GM23338 (cell line): ENCODE measurements at regions not wholly inside any gene's neighbourhood (a gene's known extent, or its start where the extent isn't known, plus 50 kb on each side); places are given as distances from the start of the nearest gene placed in this dataset.

Source experiments
- ATAC-seq: fragments of 200-7000 bp; cut with Tn5 transposase; 3 replicates; pipeline ENCODE4 v1.9.1; 2020
- DNase-seq: peaks from one replicate; pipeline ENCODE4 v3.0.0-alpha.2; 2015; ENCODE audit warnings: low spot score
- H2AFZ ChIP-seq: fragments of 200-600 bp; sonication (generic); 2 replicates; pipeline ENCODE4 v1.8.0; 2016; ENCODE audit warnings: antibody characterized with exemption, mild to moderate bottlenecking, moderate library complexity
- H3F3A ChIP-seq: fragments of 200-600 bp; sonication (generic); replicated peaks from 2 replicates; pipeline ENCODE4 v1.8.0; 2017; ENCODE audit warnings: antibody characterized with exemption, mixed run types, low read depth
- H3K27ac ChIP-seq: fragments of 200-600 bp; sonication (generic); 2 replicates; pipeline ENCODE4 v1.6.1; 2016; ENCODE audit warnings: low read depth
- H3K27me3 ChIP-seq: fragments of 200-600 bp; sonication (generic); 2 replicates; pipeline ENCODE4 v1.8.0; 2016; ENCODE audit warnings: mild to moderate bottlenecking, mixed run types, moderate library complexity; ENCODE audit not compliant: insufficient read depth
- H3K36me3 ChIP-seq: fragments of 200-600 bp; sonication (generic); 2 replicates; pipeline ENCODE4 v1.8.0; 2016; ENCODE audit warnings: mild to moderate bottlenecking; ENCODE audit not compliant: insufficient read depth
- H3K4me1 ChIP-seq: fragments of 200-600 bp; sonication (generic); 2 replicates; pipeline ENCODE4 v1.8.0; 2016; ENCODE audit warnings: mild to moderate bottlenecking, moderate library complexity; ENCODE audit not compliant: insufficient read depth
- H3K4me2 ChIP-seq: fragments of 200-600 bp; sonication (generic); 2 replicates; pipeline ENCODE4 v1.7.1; 2017; ENCODE audit warnings: mixed run types
- H3K4me3 ChIP-seq: fragments of 200-600 bp; sonication (generic); 2 replicates; pipeline ENCODE4 v1.6.1; 2016; ENCODE audit warnings: mixed run types
- H3K79me2 ChIP-seq: fragments of 200-600 bp; sonication (generic); replicated peaks from 2 replicates; pipeline ENCODE4 v1.8.0; 2017; ENCODE audit warnings: mild to moderate bottlenecking; ENCODE audit not compliant: insufficient read depth
- H3K9me2 ChIP-seq: fragments of 200-600 bp; sonication (generic); 2 replicates; pipeline ENCODE4 v1.8.0; 2017; ENCODE audit not compliant: insufficient read depth
- H4K20me1 ChIP-seq: fragments of 200-600 bp; sonication (generic); replicated peaks from 2 replicates; pipeline ENCODE4 v1.8.0; 2017; ENCODE audit warnings: mild to moderate bottlenecking; ENCODE audit not compliant: insufficient read depth
- H3K27ac Mint-ChIP-seq: 2 replicates; pipeline ENCODE4 v1.8.0; 2020; ENCODE audit warnings: inconsistent platforms, mild to moderate bottlenecking, moderate library complexity, mixed read lengths
- H3K27me3 Mint-ChIP-seq: 3 replicates; pipeline ENCODE4 v1.8.0; 2022; ENCODE audit warnings: low read depth, mild to moderate bottlenecking, moderate library complexity, mixed read lengths, inconsistent platforms; ENCODE audit not compliant: insufficient read depth, poor library complexity
- H3K36me3 Mint-ChIP-seq: 3 replicates; pipeline ENCODE4 v1.8.0; 2021; ENCODE audit warnings: low read depth, mild to moderate bottlenecking, inconsistent platforms, moderate library complexity, mixed read lengths
- H3K4me1 Mint-ChIP-seq: 3 replicates; pipeline ENCODE4 v1.8.0; 2020; ENCODE audit warnings: mild to moderate bottlenecking, inconsistent platforms, mixed read lengths
- H3K4me3 Mint-ChIP-seq: 3 replicates; pipeline ENCODE4 v1.8.0; 2021; ENCODE audit warnings: moderate library complexity, mild to moderate bottlenecking, inconsistent platforms, mixed read lengths
- H3K9me3 Mint-ChIP-seq: 3 replicates; pipeline ENCODE4 v1.8.0; 2020; ENCODE audit warnings: moderate library complexity, mild to moderate bottlenecking, inconsistent platforms, mixed read lengths
- CREB1 ChIP-seq: fragments of 250-450 bp; sonication (Bioruptor Pico); IDR thresholded peaks from 2 replicates; pipeline ENCODE4 v1.5.0; 2020; ENCODE audit warnings: low read depth, mild to moderate bottlenecking, moderate library complexity
- ETS1 ChIP-seq: IDR thresholded peaks from 2 replicates; pipeline ENCODE4 v1.6.1; 2016; ENCODE audit warnings: antibody characterized with exemption
- EZH2phosphoT487 ChIP-seq: fragments of 200-600 bp; sonication (generic); IDR thresholded peaks from one replicate; pipeline ENCODE4 v1.8.1; 2018; ENCODE audit warnings: antibody characterized with exemption; ENCODE audit not compliant: unreplicated experiment
- JUNB ChIP-seq: IDR thresholded peaks from one replicate; pipeline ENCODE4 v1.6.1; 2016; ENCODE audit warnings: antibody characterized with exemption; ENCODE audit not compliant: unreplicated experiment
- REST ChIP-seq: IDR thresholded peaks from one replicate; pipeline ENCODE4 v1.6.1; 2018; ENCODE audit warnings: antibody characterized with exemption; ENCODE audit not compliant: unreplicated experiment
- STAT1 ChIP-seq: IDR thresholded peaks from one replicate; pipeline ENCODE4 v1.6.1; 2016; ENCODE audit warnings: antibody characterized with exemption; ENCODE audit not compliant: unreplicated experiment
- ZNF114 ChIP-seq: fragments of 250-450 bp; sonication (Bioruptor Pico); IDR thresholded peaks from 2 replicates; pipeline ENCODE4 v1.5.0; 2020; ENCODE audit warnings: mild to moderate bottlenecking, moderate library complexity
- ZNF331 ChIP-seq: fragments of 250-450 bp; sonication (Bioruptor Pico); IDR thresholded peaks from 2 replicates; pipeline ENCODE4 v1.5.0; 2020; ENCODE audit warnings: low read depth, mild to moderate bottlenecking, moderate library complexity
- TF ChIP-seq, protein P1 (sequence below), 2 experiments: fragments of 200-600 bp in 1 of 2; sonication (generic) in 1 of 2; conservative IDR thresholded peaks; 2 replicates each; pipeline versions ENCODE4 v1.5.1 to v1.6.1; 2016 to 2017; ENCODE audit warnings: antibody characterized with exemption in 2 of 2, low read depth in 2 of 2, mild to moderate bottlenecking in 2 of 2, moderate library complexity in 1 of 2

DNA sequence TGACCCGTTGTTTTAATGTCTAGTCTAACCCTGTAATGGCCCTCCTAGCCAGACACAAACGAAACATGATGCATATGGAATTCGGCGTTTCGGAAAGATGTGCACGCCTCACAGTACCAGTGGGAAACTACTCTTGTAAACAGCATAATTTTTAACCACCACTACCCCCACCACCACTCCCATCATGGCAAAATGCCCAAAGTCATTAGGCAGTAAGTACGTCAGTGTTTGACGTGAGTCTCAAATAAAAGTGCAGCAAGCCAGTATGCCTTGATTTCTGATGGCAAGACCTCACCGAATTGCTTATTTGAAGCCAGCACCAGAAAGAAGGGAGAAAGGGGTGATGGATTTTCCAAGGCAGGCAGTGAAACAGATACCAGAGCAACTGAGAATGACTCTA is 71.4 kb downstream of the ADRB2 start:
- Histone ChIP-seq H4K20me1 (no peaks in the 10 kb centered on the region), H3K4me3 (no peak overlapping the region), H3K27ac (no peak overlapping the region), H3F3A (no peaks in the 10 kb centered on the region), H3K9me2 (peaks cover 8% of the 10 kb centered on the region), H2AFZ (no peak overlapping the region), H3K79me2 (no peaks in the 10 kb centered on the region), H3K36me3 (no peaks in the 10 kb centered on the region), H3K27me3 (no peaks in the 10 kb centered on the region), H3K4me2 (no peak overlapping the region), H3K4me1 (no peaks in the 10 kb centered on the region)
- Mint-ChIP-seq H3K27me3 (no peaks in the 10 kb centered on the region), H3K4me3 (no peak overlapping the region), H3K9me3 (no peaks in the 10 kb centered on the region; the same call in 2 of the 3 replicates), H3K36me3 (no peaks in the 10 kb centered on the region), H3K4me1 (peaks cover 5% of the 10 kb centered on the region; the same call in 2 of the 3 replicates), H3K27ac (no peak overlapping the region)
- DNase-seq: no peak
- no peak for ATAC-seq
- TF ChIP-seq, protein P1, sequence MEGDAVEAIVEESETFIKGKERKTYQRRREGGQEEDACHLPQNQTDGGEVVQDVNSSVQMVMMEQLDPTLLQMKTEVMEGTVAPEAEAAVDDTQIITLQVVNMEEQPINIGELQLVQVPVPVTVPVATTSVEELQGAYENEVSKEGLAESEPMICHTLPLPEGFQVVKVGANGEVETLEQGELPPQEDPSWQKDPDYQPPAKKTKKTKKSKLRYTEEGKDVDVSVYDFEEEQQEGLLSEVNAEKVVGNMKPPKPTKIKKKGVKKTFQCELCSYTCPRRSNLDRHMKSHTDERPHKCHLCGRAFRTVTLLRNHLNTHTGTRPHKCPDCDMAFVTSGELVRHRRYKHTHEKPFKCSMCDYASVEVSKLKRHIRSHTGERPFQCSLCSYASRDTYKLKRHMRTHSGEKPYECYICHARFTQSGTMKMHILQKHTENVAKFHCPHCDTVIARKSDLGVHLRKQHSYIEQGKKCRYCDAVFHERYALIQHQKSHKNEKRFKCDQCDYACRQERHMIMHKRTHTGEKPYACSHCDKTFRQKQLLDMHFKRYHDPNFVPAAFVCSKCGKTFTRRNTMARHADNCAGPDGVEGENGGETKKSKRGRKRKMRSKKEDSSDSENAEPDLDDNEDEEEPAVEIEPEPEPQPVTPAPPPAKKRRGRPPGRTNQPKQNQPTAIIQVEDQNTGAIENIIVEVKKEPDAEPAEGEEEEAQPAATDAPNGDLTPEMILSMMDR (conservative IDR thresholded peaks at IDR 0.05; ENCODE audit: low read depth in 2 of 2): no peak
- no peak for TF ChIP-seq ETS1
- TF ChIP-seq JUNB: no peak
- TF ChIP-seq CREB1 (CRISPR knock-in tag): no peak
- no peak for TF ChIP-seq ZNF331 (CRISPR knock-in tag)

DNA sequence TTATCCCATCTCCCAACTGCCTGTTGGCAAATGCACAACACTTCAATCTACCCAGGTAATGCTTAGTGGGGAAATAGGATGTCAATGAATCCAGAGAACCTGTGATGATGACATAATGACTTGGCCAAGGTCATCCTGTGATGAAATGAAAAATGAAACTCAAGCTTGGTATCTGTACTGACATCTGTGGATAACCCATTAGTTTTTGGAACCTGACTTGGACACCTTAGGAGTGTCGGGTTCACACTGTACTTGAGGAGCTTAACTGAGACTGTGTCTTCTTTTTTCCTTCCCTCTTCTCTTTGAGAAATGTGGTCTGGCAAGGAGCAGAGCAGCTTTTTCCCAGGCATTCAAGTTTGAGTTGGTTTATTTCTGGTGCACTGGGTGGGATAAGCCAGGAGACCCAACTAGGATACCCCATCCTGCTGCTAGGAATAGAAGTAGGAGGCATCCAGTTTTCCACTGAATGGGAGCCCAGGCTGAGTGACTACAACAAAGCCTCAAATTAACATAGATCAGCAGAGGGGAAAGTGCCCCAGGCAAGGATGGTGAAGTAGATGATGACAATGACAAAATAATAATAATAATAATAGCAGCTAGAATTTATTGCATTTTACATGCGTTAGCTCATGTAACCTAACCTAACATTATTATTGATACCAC is 72.1 kb downstream of the ADRB2 start:
- peak; percentile 70 for ATAC-seq
- H3K36me3 ChIP-seq: no peaks in the 10 kb centered on the region
- no peaks in the 10 kb centered on the region for H4K20me1 ChIP-seq
- H3K9me2 ChIP-seq: peaks cover 8% of the 10 kb centered on the region; the same call in 1 of the 2 replicates
- H3K36me3 Mint-ChIP-seq: no peaks in the 10 kb centered on the region
- peak; percentile 24 for DNase-seq
- no peak overlapping the region for H3K27ac ChIP-seq
- no peaks in the 10 kb centered on the region for H3K79me2 ChIP-seq
- no peaks in the 10 kb centered on the region for H3K9me3 Mint-ChIP-seq
- H3K4me1 ChIP-seq: no peaks in the 10 kb centered on the region
- no peak overlapping the region for H3K4me2 ChIP-seq
- H3K4me3 ChIP-seq: no peak overlapping the region
- H3K4me1 Mint-ChIP-seq: peaks cover 5% of the 10 kb centered on the region; the same call in 2 of the 3 replicates
- H3K4me3 Mint-ChIP-seq: no peak overlapping the region
- no peaks in the 10 kb centered on the region for H3K27me3 ChIP-seq
- no peaks in the 10 kb centered on the region for H3K27me3 Mint-ChIP-seq
- H3F3A ChIP-seq: no peaks in the 10 kb centered on the region
- H3K27ac Mint-ChIP-seq: no peak overlapping the region
- H2AFZ ChIP-seq: no peak overlapping the region
- TF ChIP-seq ZNF331 (CRISPR knock-in tag) (no peak), STAT1 (no peak), JUNB (no peak), REST (no peak), EZH2phosphoT487 (no peak), ZNF114 (no peak), ETS1 (no peak)
